ENCODE measurements at regions not wholly inside any gene's neighbourhood (a gene's known extent, or its start where the extent isn't known, plus 50 kb on each side); places are given as distances from the start of the nearest gene placed in this dataset.

DNA sequence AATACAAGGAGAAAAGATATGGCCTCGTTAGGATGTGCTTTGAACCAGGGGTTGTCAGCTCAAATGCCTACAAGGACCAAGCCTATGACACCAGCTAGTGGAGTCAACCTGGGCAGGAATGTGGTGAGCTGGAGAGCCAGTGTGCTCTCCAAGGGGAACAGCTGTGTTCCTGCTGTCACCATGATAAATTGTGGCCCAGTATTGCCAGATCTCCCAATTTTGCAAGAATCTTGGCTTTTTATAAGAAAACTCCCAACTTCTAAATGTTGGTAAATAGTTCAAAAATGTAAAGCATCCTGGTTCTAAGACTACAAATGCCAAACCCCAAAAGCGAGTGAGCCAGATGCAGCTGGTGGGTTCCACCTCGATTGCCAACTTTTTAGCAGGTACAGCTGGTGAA, 391.1 kb downstream of the PLPP3 start:
- ATAC-seq (ENCODE audit: low read depth), result no peak
- Histone ChIP-seq H3K4me3 (ENCODE audit: severe bottlenecking) (no peak overlapping the region), H3K4me1 (ENCODE audit: insufficient read depth, poor library complexity, severe bottlenecking) (no peaks in the 10 kb centered on the region), H3K9me3 (ENCODE audit: severe bottlenecking) (no peaks in the 10 kb centered on the region), H3K27me3 (ENCODE audit: insufficient read depth, poor library complexity, severe bottlenecking) (no peaks in the 10 kb centered on the region), H3K36me3 (ENCODE audit: low read depth) (no peaks in the 10 kb centered on the region), H3K27ac (ENCODE audit: poor library complexity, severe bottlenecking) (no peak overlapping the region)
- no peak for DNase-seq (ENCODE audit: low spot score)
- TF ChIP-seq, protein P1, sequence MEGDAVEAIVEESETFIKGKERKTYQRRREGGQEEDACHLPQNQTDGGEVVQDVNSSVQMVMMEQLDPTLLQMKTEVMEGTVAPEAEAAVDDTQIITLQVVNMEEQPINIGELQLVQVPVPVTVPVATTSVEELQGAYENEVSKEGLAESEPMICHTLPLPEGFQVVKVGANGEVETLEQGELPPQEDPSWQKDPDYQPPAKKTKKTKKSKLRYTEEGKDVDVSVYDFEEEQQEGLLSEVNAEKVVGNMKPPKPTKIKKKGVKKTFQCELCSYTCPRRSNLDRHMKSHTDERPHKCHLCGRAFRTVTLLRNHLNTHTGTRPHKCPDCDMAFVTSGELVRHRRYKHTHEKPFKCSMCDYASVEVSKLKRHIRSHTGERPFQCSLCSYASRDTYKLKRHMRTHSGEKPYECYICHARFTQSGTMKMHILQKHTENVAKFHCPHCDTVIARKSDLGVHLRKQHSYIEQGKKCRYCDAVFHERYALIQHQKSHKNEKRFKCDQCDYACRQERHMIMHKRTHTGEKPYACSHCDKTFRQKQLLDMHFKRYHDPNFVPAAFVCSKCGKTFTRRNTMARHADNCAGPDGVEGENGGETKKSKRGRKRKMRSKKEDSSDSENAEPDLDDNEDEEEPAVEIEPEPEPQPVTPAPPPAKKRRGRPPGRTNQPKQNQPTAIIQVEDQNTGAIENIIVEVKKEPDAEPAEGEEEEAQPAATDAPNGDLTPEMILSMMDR (IDR thresholded peaks at IDR 0.05; ENCODE audit: poor library complexity, severe bottlenecking), result no peak

DNA sequence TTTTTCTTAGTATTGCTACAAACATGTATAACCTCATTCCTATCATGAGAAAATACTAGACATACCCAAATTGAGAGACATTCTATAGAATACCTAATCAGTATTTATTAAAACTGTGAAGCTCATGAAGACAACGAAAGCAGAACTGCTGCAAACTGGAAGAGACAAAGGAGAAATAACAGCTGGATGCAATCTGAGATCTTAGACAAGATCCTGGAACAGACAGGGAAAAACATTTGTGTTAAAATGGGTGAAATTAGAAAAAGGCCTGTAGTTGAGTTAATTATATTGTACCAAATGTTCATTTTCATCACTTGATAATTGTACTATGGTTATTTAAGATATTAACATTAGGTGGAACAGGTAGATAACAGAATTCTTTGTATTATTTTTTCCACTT, 392.0 kb downstream of the PLPP3 start:
- TF ChIP-seq, protein P1 (IDR thresholded peaks at IDR 0.05; ENCODE audit: poor library complexity, severe bottlenecking), result no peak
- Histone ChIP-seq H3K27ac (ENCODE audit: poor library complexity, severe bottlenecking) (no peak overlapping the region), H3K9me3 (ENCODE audit: severe bottlenecking) (no peaks in the 10 kb centered on the region), H3K27me3 (ENCODE audit: insufficient read depth, poor library complexity, severe bottlenecking) (no peaks in the 10 kb centered on the region), H3K36me3 (ENCODE audit: low read depth) (no peaks in the 10 kb centered on the region), H3K4me3 (ENCODE audit: severe bottlenecking) (no peak overlapping the region), H3K4me1 (ENCODE audit: insufficient read depth, poor library complexity, severe bottlenecking) (no peaks in the 10 kb centered on the region)
- DNase-seq (ENCODE audit: low spot score) (no peak), ATAC-seq (ENCODE audit: low read depth) (no peak)

DNA sequence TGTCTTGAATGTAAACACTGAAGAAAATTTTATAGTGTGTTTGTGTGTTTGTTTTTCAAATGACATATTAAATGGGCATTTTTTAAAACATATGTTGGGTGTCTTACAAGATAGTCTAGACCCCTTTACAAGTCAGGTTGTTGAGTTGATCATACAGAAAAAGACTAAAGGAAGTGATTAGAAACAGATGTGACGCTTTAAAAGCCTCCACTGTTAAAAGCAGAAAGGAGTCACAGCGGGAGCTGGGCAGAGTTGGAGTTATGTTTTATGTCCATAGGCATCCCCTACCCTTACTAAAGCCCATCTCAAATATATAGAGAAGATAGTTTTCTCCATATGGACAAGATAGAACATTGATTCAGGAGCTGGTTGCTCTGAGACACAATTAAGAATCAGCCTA, 393.9 kb downstream of the PLPP3 start:
- Histone ChIP-seq H3K27ac (ENCODE audit: poor library complexity, severe bottlenecking) (no peak overlapping the region), H3K9me3 (ENCODE audit: severe bottlenecking) (no peaks in the 10 kb centered on the region), H3K36me3 (ENCODE audit: low read depth) (no peaks in the 10 kb centered on the region), H3K4me1 (ENCODE audit: insufficient read depth, poor library complexity, severe bottlenecking) (peaks cover 7% of the 10 kb centered on the region), H3K27me3 (ENCODE audit: insufficient read depth, poor library complexity, severe bottlenecking) (no peaks in the 10 kb centered on the region), H3K4me3 (ENCODE audit: severe bottlenecking) (no peak overlapping the region)
- DNase-seq (ENCODE audit: low spot score) (no peak), ATAC-seq (ENCODE audit: low read depth) (no peak)
- TF ChIP-seq, protein P1 (IDR thresholded peaks at IDR 0.05; ENCODE audit: poor library complexity, severe bottlenecking), result no peak

DNA sequence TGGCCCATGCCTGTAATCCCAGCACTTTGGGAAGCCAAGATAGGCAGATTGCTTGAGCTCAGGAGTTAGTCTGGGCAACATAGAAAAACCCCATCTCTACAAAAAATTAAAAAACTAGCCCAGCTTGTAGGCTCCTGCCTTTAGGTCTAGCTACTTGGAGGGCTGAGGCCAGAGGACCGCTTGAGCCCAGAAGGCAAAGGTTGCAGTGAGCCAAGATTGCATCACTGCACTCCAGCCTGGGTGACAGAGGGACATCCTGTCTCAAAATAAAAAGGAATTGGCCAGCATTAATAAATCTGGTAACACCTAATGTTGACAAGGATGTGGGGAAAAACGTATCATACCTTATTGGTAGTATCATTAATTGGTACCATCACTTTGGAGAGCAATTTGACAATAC, 396.2 kb downstream of the PLPP3 start:
- peaks cover 8% of the 10 kb centered on the region for H3K4me1 ChIP-seq (ENCODE audit: insufficient read depth, poor library complexity, severe bottlenecking)
- H3K36me3 ChIP-seq (ENCODE audit: low read depth), result no peaks in the 10 kb centered on the region
- DNase-seq (ENCODE audit: low spot score) (no peak), ATAC-seq (ENCODE audit: low read depth) (no peak)
- H3K9me3 ChIP-seq (ENCODE audit: severe bottlenecking), result no peaks in the 10 kb centered on the region
- no peak overlapping the region for H3K4me3 ChIP-seq (ENCODE audit: severe bottlenecking)
- TF ChIP-seq, protein P1 (IDR thresholded peaks at IDR 0.05; ENCODE audit: poor library complexity, severe bottlenecking), result no peak
- H3K27ac ChIP-seq (ENCODE audit: poor library complexity, severe bottlenecking), result no peak overlapping the region
- no peaks in the 10 kb centered on the region for H3K27me3 ChIP-seq (ENCODE audit: insufficient read depth, poor library complexity, severe bottlenecking)

DNA sequence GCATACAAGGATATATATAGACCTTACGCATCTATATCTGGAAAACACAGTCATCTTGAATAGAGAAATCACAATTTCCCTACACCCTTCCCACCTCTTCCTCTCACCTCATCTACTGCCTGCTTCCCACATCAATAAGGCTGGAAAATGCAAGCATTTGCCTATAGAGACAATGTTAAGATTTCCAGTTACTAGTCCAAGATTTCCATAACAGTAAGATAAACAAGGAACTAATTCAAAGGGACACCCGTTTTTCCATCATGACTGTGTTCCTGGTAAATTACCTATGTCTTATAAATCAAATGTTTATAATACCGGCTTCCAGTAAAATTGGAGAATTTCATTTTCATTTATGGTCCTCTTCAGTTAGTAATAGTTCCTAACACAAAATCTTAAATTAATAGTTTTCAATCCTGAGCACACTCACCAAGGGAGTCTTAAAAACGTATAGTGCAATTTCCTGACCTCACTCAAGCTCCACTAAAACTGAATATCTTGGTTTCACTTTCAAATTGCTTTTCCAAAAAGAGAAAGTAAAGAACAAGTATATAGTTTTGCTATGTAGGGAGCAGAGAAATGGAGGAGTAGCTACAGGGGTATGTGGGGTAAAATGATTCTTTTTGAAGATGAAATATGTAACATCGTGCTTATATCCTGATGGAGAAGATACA, 398.7 kb downstream of the PLPP3 start:
- H3K27ac ChIP-seq (ENCODE audit: poor library complexity, severe bottlenecking), result no peak overlapping the region
- no peaks in the 10 kb centered on the region for H3K9me3 ChIP-seq (ENCODE audit: severe bottlenecking)
- peaks cover 8% of the 10 kb centered on the region for H3K4me1 ChIP-seq (ENCODE audit: insufficient read depth, poor library complexity, severe bottlenecking)
- DNase-seq (ENCODE audit: low spot score), result no peak
- H3K4me3 ChIP-seq (ENCODE audit: severe bottlenecking), result peak overlapping the region; percentile 6
- TF ChIP-seq, protein P1 (IDR thresholded peaks at IDR 0.05; ENCODE audit: poor library complexity, severe bottlenecking), result no peak
- no peaks in the 10 kb centered on the region for H3K36me3 ChIP-seq (ENCODE audit: low read depth)
- no peak for ATAC-seq (ENCODE audit: low read depth)
- H3K27me3 ChIP-seq (ENCODE audit: insufficient read depth, poor library complexity, severe bottlenecking), result no peaks in the 10 kb centered on the region

Measured in RWPE2 (cell line).